ENCODE measurements at regions not wholly inside any gene's neighbourhood (a gene's known extent, or its start where the extent isn't known, plus 50 kb on each side); places are given as distances from the start of the nearest gene placed in this dataset.

GRCh38 chr21:19908390-19908789 lies 1089.8 kb upstream of the NCAM2 start:
- TF ChIP-seq TAF1 (IDR thresholded peaks at IDR 0.05; ENCODE audit: low read depth) (no peak), MAX (IDR thresholded peaks at IDR 0.05) (no peak), TEAD4 (IDR thresholded peaks at IDR 0.05) (no peak), EP300 (IDR thresholded peaks at IDR 0.05; ENCODE audit: borderline replicate concordance) (no peak), CEBPB (IDR thresholded peaks at IDR 0.05) (no peak), YY1 (IDR thresholded peaks at IDR 0.05; ENCODE audit: low read depth) (no peak), CREB1 (IDR thresholded peaks at IDR 0.05; ENCODE audit: low read depth) (no peak), RAD21 (IDR thresholded peaks at IDR 0.05; ENCODE audit: low read depth) (no peak), ZBTB7A (IDR thresholded peaks at IDR 0.05; ENCODE audit: low read depth) (no peak), FOXM1 (IDR thresholded peaks at IDR 0.05; ENCODE audit: borderline replicate concordance, low read depth) (no peak), USF1 (IDR thresholded peaks at IDR 0.05) (no peak), EGR1 (IDR thresholded peaks at IDR 0.05) (no peak), TCF12 (IDR thresholded peaks at IDR 0.05; ENCODE audit: low read depth) (no peak)
- TF ChIP-seq, protein P1, sequence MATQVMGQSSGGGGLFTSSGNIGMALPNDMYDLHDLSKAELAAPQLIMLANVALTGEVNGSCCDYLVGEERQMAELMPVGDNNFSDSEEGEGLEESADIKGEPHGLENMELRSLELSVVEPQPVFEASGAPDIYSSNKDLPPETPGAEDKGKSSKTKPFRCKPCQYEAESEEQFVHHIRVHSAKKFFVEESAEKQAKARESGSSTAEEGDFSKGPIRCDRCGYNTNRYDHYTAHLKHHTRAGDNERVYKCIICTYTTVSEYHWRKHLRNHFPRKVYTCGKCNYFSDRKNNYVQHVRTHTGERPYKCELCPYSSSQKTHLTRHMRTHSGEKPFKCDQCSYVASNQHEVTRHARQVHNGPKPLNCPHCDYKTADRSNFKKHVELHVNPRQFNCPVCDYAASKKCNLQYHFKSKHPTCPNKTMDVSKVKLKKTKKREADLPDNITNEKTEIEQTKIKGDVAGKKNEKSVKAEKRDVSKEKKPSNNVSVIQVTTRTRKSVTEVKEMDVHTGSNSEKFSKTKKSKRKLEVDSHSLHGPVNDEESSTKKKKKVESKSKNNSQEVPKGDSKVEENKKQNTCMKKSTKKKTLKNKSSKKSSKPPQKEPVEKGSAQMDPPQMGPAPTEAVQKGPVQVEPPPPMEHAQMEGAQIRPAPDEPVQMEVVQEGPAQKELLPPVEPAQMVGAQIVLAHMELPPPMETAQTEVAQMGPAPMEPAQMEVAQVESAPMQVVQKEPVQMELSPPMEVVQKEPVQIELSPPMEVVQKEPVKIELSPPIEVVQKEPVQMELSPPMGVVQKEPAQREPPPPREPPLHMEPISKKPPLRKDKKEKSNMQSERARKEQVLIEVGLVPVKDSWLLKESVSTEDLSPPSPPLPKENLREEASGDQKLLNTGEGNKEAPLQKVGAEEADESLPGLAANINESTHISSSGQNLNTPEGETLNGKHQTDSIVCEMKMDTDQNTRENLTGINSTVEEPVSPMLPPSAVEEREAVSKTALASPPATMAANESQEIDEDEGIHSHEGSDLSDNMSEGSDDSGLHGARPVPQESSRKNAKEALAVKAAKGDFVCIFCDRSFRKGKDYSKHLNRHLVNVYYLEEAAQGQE (IDR thresholded peaks at IDR 0.05; ENCODE audit: low read depth): no peak

DNA sequence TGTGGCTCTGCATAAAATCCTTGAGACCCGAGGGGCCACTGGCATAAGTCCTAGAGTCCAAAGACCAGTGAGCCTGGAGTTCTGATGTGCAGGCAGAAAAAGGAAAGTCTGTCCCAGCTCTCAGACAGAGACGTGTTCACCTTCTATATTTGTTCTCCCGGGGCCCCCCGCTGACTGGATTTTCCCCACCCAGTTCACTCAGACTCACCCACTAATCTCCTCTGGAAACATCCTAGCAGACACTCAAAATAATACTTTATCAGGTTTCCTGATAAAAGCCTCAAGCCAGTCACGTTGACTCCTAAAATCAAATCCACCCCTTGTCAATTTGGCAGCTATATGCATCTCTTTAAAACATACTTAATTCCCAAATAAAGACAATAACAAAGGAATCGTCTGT lies 1084.2 kb upstream of the NCAM2 start:
- TF ChIP-seq NFIC (IDR thresholded peaks at IDR 0.05): no peak
- TF ChIP-seq YY1 (IDR thresholded peaks at IDR 0.05; ENCODE audit: low read depth): no peak
- TF ChIP-seq EP300 (IDR thresholded peaks at IDR 0.05; ENCODE audit: borderline replicate concordance): no peak
- no peak for TF ChIP-seq MAX (IDR thresholded peaks at IDR 0.05)
- TF ChIP-seq TCF12 (IDR thresholded peaks at IDR 0.05; ENCODE audit: low read depth): no peak
- TF ChIP-seq, protein P1 (IDR thresholded peaks at IDR 0.05; ENCODE audit: low read depth): no peak
- TF ChIP-seq EGR1 (IDR thresholded peaks at IDR 0.05): no peak

DNA sequence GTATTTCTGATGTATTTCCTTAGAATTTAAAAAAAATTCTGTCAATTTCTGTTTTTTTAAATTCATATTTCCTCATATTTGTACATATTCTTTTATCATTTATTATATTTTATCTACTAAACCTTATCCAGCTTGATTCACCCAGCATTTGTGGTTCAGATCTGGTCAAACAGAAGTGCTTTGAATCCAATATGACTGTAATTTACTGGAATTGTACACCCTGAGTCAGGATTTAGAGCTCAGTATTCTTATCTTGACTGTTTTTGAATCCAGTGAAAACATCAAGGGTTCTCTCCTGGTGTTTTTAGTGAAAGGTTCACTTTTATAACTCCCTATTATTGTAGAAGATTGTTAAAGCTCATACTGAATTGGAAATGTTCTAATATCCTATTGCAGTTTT lies 1077.0 kb upstream of the NCAM2 start:
- TF ChIP-seq TEAD4 (IDR thresholded peaks at IDR 0.05) (no peak), NFIC (IDR thresholded peaks at IDR 0.05) (no peak), MAX (IDR thresholded peaks at IDR 0.05) (no peak), USF1 (IDR thresholded peaks at IDR 0.05) (no peak), TCF12 (IDR thresholded peaks at IDR 0.05; ENCODE audit: low read depth) (no peak), ZBTB7A (IDR thresholded peaks at IDR 0.05; ENCODE audit: low read depth) (no peak), RAD21 (IDR thresholded peaks at IDR 0.05; ENCODE audit: low read depth) (no peak), TAF1 (IDR thresholded peaks at IDR 0.05; ENCODE audit: low read depth) (no peak), EP300 (IDR thresholded peaks at IDR 0.05; ENCODE audit: borderline replicate concordance) (no peak), CEBPB (IDR thresholded peaks at IDR 0.05) (no peak), EGR1 (IDR thresholded peaks at IDR 0.05) (no peak), CREB1 (IDR thresholded peaks at IDR 0.05; ENCODE audit: low read depth) (no peak)
- TF ChIP-seq, protein P1 (IDR thresholded peaks at IDR 0.05; ENCODE audit: low read depth): no peak

GRCh38 chr21:19922122-19922521 lies 1076.1 kb upstream of the NCAM2 start:
- TF ChIP-seq YY1 (IDR thresholded peaks at IDR 0.05; ENCODE audit: low read depth): no peak
- no peak for TF ChIP-seq RAD21 (IDR thresholded peaks at IDR 0.05; ENCODE audit: low read depth)
- no peak for TF ChIP-seq ZBTB7A (IDR thresholded peaks at IDR 0.05; ENCODE audit: low read depth)
- no peak for TF ChIP-seq CREB1 (IDR thresholded peaks at IDR 0.05; ENCODE audit: low read depth)
- no peak for TF ChIP-seq CEBPB (IDR thresholded peaks at IDR 0.05)
- TF ChIP-seq MAX (IDR thresholded peaks at IDR 0.05): no peak
- no peak for TF ChIP-seq TEAD4 (IDR thresholded peaks at IDR 0.05)
- TF ChIP-seq USF1 (IDR thresholded peaks at IDR 0.05): no peak
- TF ChIP-seq EGR1 (IDR thresholded peaks at IDR 0.05): no peak
- TF ChIP-seq, protein P1 (IDR thresholded peaks at IDR 0.05; ENCODE audit: low read depth): no peak
- TF ChIP-seq TAF1 (IDR thresholded peaks at IDR 0.05; ENCODE audit: low read depth): no peak
- TF ChIP-seq NFIC (IDR thresholded peaks at IDR 0.05): no peak
- TF ChIP-seq TCF12 (IDR thresholded peaks at IDR 0.05; ENCODE audit: low read depth): no peak
- TF ChIP-seq EP300 (IDR thresholded peaks at IDR 0.05; ENCODE audit: borderline replicate concordance): no peak
- TF ChIP-seq FOXM1 (IDR thresholded peaks at IDR 0.05; ENCODE audit: borderline replicate concordance, low read depth): no peak
